DMS 273 treated with DMSO at 0.1 percent for 48 hours (cell line): ENCODE measurements at regions not wholly inside any gene's neighbourhood (a gene's known extent, or its start where the extent isn't known, plus 50 kb on each side); places are given as distances from the start of the nearest gene placed in this dataset.

Experiments
- DNase-seq: peaks from one replicate; lab custom pipeline; 2025; lab: John Stamatoyannopoulos, UW

GRCh38 chr11:70535191-70535971, 137.1 kb downstream of the CTTN start:
- no peak for DNase-seq

DNA sequence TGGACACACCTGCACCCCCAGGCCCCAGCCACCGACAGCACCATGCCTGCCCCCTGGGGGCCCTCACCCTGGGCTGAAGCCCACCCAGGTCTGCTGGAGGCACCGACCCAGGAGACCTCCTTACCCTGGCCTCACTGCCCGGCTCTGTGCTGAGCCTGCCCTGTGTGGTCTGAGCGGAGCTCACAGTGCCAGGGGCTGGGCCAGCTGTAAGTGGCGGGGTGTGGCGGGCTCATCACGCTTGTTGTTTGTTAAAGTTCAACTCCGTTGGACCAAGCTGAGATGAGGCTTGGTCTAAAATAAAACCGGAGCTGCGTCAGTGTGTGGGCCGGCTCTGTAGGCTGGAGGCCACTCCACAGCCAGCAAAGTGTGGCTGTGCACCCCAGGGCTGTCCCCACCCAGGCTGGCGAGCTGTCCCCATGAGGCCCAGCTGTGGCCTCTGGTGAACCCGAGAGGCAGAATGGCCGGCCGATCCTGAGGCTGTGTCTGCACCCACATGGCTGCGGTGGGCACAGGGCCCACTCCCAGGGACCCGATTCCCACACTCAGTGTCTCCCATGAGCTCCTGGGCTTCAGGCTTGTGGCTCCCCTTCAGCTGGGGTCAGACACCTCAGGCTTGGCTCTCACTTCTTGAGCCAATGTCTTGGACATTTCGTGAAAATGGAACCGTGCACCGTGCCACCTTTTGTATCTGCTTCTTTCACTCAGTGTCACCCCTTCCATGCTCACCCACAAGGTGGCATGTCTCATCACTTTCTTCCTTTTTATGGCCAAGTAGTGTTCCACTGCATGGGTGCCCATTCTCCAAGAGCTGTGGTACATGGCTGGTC, 137.9 kb downstream of the CTTN start:
- DNase-seq, result no peak

GRCh38 chr11:70537576-70538571, 139.5 kb downstream of the CTTN start:
- DNase-seq, result no peak

GRCh38 chr11:70538641-70539359, 140.5 kb downstream of the CTTN start:
- no peak for DNase-seq

- DNase-seq, result no peak
Measured at GRCh38 chr11:70539360-70540095, 141.2 kb downstream of the CTTN start.

GRCh38 chr11:70540196-70540595, 141.9 kb downstream of the CTTN start:
- DNase-seq, result no peak

DNA sequence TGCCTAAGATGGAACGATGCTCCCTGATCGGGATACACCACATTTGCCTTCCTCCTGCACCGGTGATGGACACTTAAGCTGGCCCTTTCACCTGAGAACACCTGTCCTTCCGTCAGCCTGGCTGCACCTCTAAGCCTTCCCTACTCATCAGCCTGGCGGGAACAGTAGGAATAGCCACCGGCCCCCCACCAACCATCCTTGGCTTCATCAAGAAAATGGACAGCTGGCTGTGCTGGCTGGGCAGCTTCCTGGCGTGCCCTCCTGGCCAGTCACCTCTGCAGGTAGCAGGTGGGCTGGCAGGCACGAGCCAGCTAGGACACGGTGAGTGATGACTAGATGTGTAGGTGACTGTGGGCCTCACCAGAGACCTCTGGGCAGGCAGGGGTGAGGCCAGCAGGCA, 142.8 kb downstream of the CTTN start:
- DNase-seq, result no peak

GRCh38 chr11:70541699-70542098, 143.4 kb downstream of the CTTN start:
- no peak for DNase-seq

- DNase-seq, result no peak
Measured at GRCh38 chr11:70542406-70542805, 144.1 kb downstream of the CTTN start.

DNA sequence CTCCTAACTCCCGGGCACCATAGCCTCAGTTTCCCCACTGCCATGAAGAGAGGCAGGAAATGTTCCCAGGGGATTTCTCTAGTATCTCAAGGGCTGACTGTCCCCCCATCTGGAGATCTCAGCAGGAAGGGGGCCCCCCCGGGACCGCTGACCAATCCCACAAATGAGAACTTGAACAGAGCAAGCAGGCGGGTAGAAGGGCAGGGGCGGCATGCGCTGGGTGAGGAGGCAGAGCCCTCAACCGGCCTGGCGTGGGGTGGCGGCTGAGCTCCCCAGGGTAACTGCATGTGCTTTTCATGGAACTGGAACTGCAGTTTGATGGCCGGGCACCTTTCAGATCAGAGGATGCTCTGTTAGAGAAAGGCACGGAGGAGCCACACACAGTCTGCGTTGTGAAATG, 144.5 kb downstream of the CTTN start:
- DNase-seq, result no peak

- DNase-seq, result no peak
Measured at GRCh38 chr11:70543611-70544010, 145.3 kb downstream of the CTTN start.

- DNase-seq, result no peak
Measured at GRCh38 chr11:70544067-70544773, 145.9 kb downstream of the CTTN start.

GRCh38 chr11:70544774-70545609, 146.7 kb downstream of the CTTN start:
- no peak for DNase-seq

DNA sequence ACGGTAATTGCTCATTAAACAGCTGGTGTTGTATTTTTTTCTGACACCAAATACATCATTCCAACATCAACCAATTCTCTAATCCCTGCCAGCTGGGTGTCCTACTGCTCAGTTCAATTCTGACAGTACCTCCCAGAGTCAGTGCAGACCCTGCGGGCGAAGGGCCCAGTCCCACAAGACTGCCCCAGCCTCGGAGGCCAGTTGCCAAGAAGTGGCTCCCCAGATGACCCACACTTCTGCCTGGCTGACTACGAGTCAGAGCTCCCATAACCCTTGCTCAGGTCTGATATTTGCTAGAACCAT, 147.2 kb downstream of the CTTN start:
- DNase-seq, result peak; percentile 6

GRCh38 chr11:70546191-70546940, 148.0 kb downstream of the CTTN start:
- DNase-seq, result no peak

DNA sequence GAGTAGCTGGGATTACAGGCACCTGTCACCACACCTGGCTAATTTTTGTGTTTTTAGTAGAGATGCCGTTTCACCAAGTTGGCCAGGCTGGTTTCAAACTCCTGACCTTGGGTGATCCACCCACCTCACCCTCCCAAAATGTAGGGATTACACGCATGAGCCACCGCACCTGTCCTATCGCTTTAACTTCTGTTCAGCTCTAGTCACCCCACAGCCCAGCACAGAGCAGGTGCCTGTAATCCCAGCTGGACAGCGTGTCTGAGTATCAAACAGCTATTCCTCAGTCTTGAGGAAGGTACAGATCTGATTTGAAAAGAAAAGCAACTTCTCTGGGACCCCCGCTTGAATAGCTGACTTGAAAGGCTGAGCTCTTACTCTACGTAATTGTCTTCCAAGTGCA, 149.1 kb downstream of the CTTN start:
- no peak for DNase-seq

GRCh38 chr11:70547821-70548670, 149.7 kb downstream of the CTTN start:
- DNase-seq, result peak; percentile 38

- no peak for DNase-seq
Measured at GRCh38 chr11:70548976-70549375, 150.6 kb downstream of the CTTN start.
